ENCODE measurements at regions not wholly inside any gene's neighbourhood (a gene's known extent, or its start where the extent isn't known, plus 50 kb on each side); places are given as distances from the start of the nearest gene placed in this dataset.
"Not testable (repeated sequence)": the region's sequence is repeated elsewhere in the genome, so short reads cannot be mapped to it uniquely, and the experiment has no call there.

GRCh38 chr4:171521726-171522125, 291.5 kb upstream of the GALNTL6 start:
- no peak for DNase-seq

- no peak for DNase-seq
Measured at GRCh38 chr4:171519457-171519856, 293.7 kb upstream of the GALNTL6 start.

DNA sequence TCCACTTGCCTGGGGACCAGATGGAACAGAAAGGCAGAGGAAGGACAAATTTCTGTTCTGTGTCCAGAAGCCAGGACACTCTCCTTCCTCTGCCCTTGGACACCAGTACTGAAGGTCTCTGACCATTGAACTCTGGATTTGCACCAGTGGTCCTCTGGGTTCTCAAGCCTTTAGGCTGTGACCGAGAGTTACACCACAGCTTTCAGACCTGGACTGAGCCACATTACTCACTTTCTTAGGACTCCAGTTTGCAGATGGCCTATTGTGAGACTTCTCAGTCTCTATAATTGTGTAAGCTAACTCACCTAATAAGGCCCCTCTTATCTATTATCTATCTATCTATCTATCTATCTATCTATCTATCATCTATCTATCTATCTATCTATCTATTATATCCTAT, 295.3 kb upstream of the GALNTL6 start:
- DNase-seq: no peak

DNA sequence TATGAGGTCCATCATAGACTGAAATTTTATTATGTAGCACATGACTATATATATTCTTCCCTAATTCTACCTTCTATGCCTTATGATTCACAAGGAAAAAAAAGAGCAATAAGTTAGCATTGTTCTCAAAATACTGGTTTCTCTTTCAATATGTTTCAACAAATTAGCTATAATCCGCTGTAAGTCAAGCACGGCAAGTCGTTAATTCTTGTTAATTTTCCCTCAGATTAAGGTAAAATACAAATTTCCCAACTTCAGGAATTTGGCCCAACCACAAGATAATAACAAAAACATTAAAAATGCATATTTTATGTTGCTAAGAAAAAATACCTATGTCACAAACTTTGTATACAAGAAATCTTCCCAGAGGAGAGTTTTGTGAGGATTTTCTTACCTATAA, 296.5 kb upstream of the GALNTL6 start:
- no peak for DNase-seq

DNA sequence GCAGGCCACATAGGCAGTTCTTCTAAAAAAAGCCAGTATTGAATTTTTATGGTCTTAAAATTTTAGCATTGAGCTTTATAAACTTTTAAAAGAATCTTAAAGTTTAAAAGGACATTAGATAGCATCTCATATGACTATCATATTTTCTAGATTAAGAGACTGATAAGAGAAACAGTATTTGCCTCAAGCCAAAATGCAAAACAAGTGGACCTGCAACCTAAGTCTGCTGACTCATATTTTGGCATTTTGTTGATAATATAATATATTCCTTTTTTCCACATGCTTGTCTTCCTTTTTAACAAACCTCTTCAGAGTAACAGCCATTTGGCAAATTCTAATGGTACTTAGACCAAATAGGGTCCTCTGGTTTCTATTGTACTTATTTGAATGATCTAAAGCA, 328.5 kb upstream of the GALNTL6 start:
- DNase-seq: no peak

DNA sequence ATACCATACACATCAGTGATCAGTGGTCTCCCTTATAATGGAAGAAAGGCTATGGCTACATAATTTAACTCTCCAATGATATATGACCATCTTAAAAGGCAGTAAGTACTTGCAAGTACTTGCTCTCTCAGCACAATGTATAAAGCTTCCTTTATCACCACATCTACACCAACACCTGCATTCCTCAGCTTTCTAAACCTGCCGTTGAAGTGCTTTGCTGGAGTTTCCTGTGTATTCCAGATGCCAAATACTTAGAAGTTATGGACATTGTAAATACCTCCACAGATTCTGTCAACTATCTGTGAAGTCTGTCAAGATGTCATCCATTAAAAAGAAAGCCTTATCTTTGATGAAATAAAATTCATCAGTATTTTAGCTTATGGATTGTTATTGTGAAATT, 335.0 kb upstream of the GALNTL6 start:
- no peak for DNase-seq

- DNase-seq: not testable (repeated sequence)
Measured at GRCh38 chr4:171475111-171475510, 338.1 kb upstream of the GALNTL6 start.

- no peak for DNase-seq
Measured at GRCh38 chr4:171473155-171473554, 340.0 kb upstream of the GALNTL6 start.

DNA sequence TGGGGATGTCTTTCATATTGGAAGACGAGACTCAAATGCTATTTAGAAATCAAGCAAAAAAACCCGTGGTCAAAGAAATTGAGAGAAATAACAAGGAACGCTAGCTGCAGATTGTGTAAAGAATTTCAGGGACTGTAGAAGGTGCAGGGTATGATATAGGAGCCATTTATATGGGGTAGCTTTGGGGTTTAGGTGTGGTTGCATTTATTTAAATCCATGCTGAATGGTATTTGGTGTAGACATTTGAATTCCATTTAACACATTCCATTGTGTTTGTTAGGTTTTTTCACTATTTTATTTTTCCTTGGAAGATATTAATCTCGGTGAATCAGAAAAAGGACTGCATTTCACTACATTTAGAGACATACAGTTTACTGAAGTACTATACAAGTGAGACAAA, 341.0 kb upstream of the GALNTL6 start:
- no peak for DNase-seq

DNA sequence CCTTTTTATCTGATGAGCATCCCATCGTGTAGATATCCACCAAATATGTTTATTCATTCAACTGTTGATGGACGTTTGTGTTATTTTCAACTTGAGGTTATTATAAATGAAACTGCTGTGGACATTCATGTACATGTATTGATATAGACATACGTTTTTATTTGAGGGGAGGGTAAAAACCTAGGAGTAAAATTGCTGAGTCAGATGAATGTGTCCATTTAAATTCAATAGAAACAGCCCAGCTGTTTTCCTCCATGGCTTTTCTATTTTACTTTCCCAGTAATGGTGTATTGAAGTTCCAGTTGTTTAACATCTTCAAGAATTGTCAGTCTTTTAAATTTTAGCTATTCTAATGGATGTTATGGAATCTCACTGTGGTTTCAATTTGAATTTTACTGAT, 348.7 kb upstream of the GALNTL6 start:
- no peak for DNase-seq

- no peak for DNase-seq
Measured at GRCh38 chr4:171461191-171461590, 352.0 kb upstream of the GALNTL6 start.

DNA sequence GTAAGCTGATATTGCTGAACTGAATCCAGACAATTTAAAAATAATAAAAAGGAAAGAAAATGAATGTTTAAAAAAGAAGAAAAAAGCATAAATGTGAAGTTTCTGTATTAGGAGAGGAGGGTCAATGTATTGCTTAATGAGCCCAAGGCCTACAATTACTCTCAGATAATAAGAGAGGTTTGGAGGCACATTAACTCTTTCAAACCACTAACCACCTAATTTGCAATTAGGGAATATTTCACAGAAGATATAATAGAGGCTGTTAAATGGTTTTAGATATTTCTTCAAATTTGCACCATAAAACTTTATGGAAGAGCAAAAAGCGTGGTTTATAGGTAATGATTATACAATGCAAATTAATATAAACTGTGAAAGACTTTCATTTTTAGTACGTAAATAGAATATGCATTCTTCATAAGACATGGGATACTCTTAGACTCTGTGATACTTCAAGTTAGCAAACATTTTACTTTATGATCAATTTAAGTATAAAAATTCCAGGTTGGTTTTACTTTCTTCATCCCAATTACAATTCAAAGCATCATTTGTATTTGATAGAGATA, 364.2 kb upstream of the GALNTL6 start:
- DNase-seq: no peak

DNA sequence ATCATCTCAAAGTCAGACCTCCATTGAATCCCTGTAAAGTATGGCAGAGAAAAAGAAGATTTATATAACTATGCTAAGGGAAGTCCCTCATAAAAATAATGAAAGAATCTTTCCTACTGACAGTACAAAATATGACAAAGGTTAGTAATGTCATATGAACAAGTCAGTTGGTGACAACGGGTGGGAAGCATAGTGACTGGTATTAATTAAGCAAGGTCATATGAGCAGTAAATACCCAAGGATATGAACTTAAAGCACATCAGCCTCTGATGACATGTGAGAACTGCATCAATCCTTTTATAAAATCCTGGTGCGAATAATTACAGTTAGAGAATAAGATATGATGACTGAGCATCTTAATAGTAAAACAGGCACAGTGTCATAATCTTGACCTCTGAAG, 364.8 kb upstream of the GALNTL6 start:
- no peak for DNase-seq

DNA sequence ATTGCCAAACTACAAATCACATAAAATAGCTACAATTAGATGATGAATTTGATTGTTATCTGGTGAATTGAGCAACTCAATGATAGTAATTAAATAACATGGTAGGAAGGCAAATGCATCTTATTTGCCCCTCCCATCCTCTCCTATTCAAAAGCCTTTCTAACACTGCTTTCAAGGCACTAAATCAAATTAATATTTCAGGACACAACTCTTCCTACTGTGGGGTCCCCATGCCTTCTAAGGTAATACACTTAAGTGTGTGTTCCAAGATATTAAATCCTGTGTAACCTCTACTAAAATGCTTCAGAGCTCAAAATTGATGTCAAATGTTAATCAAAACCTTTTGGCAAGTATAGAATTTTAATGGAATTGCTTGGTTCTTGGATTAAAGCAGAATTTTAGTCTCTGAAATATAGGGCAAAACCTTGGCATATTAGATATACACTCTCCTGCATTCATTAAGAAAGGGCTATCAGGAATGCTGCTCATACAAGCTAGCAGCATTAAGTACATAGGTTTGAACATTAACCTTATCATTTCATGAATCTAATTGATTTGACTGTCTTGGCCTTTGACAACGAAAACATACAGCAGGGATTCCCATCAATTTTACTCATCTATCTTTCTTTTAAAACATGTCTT, 371.8 kb upstream of the GALNTL6 start:
- DNase-seq: no peak

- DNase-seq: no peak
Measured at GRCh38 chr4:171433674-171434073, 379.5 kb upstream of the GALNTL6 start.

GRCh38 chr4:171432536-171432935, 380.7 kb upstream of the GALNTL6 start:
- no peak for DNase-seq

DNA sequence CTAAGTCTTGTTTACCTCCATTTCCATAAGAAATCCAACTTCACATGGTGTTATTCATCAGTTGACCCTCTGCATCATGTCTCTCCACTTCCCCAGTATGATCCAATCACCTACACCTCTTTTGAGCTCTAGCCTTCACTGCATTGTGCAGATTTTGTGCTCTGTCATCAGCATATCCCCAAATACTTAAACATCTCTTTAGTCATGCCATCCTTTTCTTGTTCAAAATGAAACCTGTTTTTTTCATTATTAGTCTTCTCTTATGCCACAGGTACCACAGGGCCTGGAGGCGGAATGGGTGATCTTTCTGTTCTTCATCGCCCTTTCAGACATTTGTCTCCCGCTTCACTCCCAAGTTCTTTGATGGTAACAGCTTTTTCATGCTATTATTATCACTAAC, 382.7 kb upstream of the GALNTL6 start:
- DNase-seq: no peak

- no peak for DNase-seq
Measured at GRCh38 chr4:171397175-171397574, 416.0 kb upstream of the GALNTL6 start.

DNA sequence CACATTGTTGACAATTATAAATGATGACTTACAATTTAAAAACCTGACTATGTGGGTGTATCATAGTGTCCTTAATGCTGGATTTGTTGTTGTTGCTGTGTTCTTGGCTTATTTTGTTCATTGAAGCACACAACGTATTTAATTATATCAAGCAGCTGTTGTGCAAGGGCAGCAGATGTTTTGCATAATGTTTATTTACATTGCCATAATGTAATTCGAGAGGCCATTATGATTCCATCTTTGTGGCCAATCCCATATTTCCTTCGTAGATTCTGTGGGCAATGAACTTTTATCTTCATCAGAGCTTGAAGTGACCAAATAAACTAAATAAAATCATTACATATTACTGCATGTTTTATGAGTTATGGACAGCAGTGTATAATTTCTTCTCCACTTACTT, 422.6 kb upstream of the GALNTL6 start:
- DNase-seq: no peak

DNA sequence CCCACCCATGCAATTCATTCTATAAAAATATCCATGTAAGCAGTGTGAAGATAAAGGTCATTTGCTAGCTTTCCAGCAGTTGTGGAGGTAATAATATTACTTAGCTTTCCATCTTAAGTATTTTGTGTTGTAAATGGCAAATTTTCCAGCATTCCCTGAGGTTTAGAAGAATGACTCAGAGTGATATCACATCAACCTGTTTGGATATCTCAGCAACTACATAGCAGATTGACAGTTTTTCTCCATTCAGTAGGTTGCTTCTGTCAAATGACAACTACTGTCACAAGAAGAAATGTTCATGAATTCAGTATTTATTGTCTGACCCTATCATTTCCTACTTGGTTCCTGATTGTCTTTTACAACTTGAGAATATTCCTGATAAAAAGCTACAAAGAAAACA, 434.9 kb upstream of the GALNTL6 start:
- DNase-seq: no peak

DNA sequence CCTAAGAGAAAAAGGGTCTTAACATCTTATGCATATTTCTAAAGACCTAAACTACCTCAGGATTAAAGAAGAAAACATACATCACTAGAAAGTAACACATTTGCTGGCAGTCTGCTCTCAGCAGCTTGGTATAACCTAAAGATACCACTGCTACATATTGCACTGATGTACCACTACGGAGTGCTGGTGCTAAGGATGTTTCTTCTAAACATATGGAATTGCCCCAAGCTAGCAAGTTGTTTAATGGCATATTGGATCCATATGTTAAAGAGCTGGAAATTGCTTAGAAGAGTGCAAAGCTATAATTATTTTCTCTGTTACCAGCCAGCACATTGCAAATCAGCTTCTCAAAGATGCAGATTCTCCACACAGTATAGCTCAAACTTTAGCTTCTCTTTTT, 436.5 kb upstream of the GALNTL6 start:
- no peak for DNase-seq

DNA sequence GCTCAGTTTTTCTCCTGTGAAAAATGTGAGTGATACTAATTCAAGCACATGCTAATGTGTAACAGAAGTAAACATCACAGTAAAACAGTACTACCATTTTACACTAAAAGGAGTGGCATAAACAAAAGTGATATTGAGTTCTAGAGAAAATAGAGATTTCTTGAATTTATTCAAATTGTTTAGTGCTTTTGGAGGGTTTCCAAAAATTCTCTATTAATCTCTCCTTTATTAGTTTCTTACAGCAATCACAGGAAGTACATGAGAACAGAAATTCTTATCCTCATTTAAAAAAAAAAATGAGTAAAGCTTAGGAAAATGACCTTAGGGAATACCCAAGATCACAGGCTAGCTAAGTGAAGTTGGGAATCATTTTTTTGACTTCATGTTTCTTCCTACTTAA, 459.7 kb upstream of the GALNTL6 start:
- no peak for DNase-seq

- DNase-seq: no peak
Measured at GRCh38 chr4:171348090-171348489, 465.1 kb upstream of the GALNTL6 start.

GRCh38 chr4:171342646-171343045, 470.6 kb upstream of the GALNTL6 start:
- no peak for DNase-seq

- DNase-seq: no peak
Measured at GRCh38 chr4:171340258-171340657, 472.9 kb upstream of the GALNTL6 start.

Data from 8988T (cell line).